ENCODE measurements at regions not wholly inside any gene's neighbourhood (a gene's known extent, or its start where the extent isn't known, plus 50 kb on each side); places are given as distances from the start of the nearest gene placed in this dataset.

- TF ChIP-seq CTCF (IDR thresholded peaks at IDR 0.05 in 4 of 5, conservative IDR thresholded peaks at IDR 0.05 in 1 of 5) (no peak), POLR2A (IDR thresholded peaks at IDR 0.05) (no peak)
Observed at GRCh38 chr18:56028514-56028913, 440.5 kb upstream of the TCF4 start.

All from gastrocnemius medialis (tissue), 4 donors.